ENCODE measurements at regions not wholly inside any gene's neighbourhood (a gene's known extent, or its start where the extent isn't known, plus 50 kb on each side); places are given as distances from the start of the nearest gene placed in this dataset.

DNA sequence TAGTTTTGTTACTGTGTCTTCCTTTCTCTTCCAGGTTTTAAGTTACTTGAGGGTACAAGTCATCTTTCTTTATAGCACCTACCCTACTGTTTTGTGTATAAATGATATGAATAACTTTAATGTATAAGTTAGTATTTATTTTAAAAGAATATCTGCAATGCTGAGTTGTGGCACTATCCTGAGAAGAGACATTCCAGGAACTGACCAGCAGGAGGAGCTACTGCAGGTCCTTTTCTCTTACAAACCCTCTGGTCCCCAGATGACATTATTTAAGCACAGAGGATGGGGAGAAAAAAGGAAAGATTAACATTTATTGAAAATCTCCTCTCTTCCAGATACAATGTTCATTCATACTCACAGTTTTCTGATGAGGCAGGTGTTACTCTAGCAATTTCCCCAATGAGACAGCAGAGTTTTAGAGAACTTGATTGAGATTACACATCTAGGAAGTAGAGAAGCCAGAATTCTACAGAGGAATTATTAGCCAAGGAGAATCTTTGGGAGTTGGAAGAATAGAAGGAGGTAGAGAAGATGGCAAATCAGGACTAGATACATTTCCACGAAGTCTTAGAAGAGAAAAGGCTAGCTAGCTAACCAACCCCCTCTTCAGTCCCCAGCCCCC, 541.2 kb upstream of the API5 start:
- Histone ChIP-seq H3K4me1 (ENCODE audit: insufficient read depth, low read length, poor library complexity, severe bottlenecking) (no peaks in the 10 kb centered on the region), H3K9me3 (ENCODE audit: low read length) (no peaks in the 10 kb centered on the region), H3K79me2 (ENCODE audit: insufficient read depth, low read depth, low read length) (no peaks in the 10 kb centered on the region), H3K9me2 (ENCODE audit: insufficient read depth, low read length) (no peaks in the 10 kb centered on the region), H2AFZ (ENCODE audit: low read length) (no peak overlapping the region), H3K27ac (ENCODE audit: low read depth, low read length, poor library complexity, severe bottlenecking) (no peak overlapping the region), H3K4me3 (ENCODE audit: low read depth, low read length, poor library complexity, severe bottlenecking) (no peak overlapping the region), H3K4me2 (ENCODE audit: low read length) (no peak overlapping the region), H4K20me1 (ENCODE audit: insufficient read depth, low read length) (no peaks in the 10 kb centered on the region), H3K36me3 (ENCODE audit: insufficient read depth, low read length) (no peaks in the 10 kb centered on the region)
- CTCF ChIA-PET (ENCODE audit: unreplicated experiment): no interaction called here
- POLR2A ChIA-PET: no interaction called here
- BruUV-seq (replicated peaks): no TSS peak
- intact Hi-C loops (cut with micrococcal nuclease; ENCODE audit: unreplicated experiment): loop anchor here (2.0 kb wide), 1 partner anchor 512 kb away; no protein-coding TSS in a partner anchor
- peak; percentile 28 for DNase-seq (ENCODE audit: low spot score)
- TF ChIP-seq, protein P1, sequence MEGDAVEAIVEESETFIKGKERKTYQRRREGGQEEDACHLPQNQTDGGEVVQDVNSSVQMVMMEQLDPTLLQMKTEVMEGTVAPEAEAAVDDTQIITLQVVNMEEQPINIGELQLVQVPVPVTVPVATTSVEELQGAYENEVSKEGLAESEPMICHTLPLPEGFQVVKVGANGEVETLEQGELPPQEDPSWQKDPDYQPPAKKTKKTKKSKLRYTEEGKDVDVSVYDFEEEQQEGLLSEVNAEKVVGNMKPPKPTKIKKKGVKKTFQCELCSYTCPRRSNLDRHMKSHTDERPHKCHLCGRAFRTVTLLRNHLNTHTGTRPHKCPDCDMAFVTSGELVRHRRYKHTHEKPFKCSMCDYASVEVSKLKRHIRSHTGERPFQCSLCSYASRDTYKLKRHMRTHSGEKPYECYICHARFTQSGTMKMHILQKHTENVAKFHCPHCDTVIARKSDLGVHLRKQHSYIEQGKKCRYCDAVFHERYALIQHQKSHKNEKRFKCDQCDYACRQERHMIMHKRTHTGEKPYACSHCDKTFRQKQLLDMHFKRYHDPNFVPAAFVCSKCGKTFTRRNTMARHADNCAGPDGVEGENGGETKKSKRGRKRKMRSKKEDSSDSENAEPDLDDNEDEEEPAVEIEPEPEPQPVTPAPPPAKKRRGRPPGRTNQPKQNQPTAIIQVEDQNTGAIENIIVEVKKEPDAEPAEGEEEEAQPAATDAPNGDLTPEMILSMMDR (conservative IDR thresholded peaks at IDR 0.05; ENCODE audit: low read length): peak; percentile 85
- TF ChIP-seq EZH2phosphoT487 (IDR thresholded peaks at IDR 0.05; ENCODE audit: borderline replicate concordance, low read depth, low read length): no peak

GRCh38 chr11:42772886-42773285, 538.9 kb upstream of the API5 start:
- Histone ChIP-seq H4K20me1 (ENCODE audit: insufficient read depth, low read length) (no peaks in the 10 kb centered on the region), H3K9me2 (ENCODE audit: insufficient read depth, low read length) (no peaks in the 10 kb centered on the region), H2AFZ (ENCODE audit: low read length) (no peak overlapping the region), H3K4me1 (ENCODE audit: insufficient read depth, low read length, poor library complexity, severe bottlenecking) (no peaks in the 10 kb centered on the region), H3K79me2 (ENCODE audit: insufficient read depth, low read depth, low read length) (no peaks in the 10 kb centered on the region), H3K4me3 (ENCODE audit: low read depth, low read length, poor library complexity, severe bottlenecking) (no peak overlapping the region), H3K36me3 (ENCODE audit: insufficient read depth, low read length) (no peaks in the 10 kb centered on the region), H3K27ac (ENCODE audit: low read depth, low read length, poor library complexity, severe bottlenecking) (no peak overlapping the region), H3K4me2 (ENCODE audit: low read length) (no peak overlapping the region), H3K9me3 (ENCODE audit: low read length) (no peaks in the 10 kb centered on the region)
- ChIA-PET CTCF (ENCODE audit: unreplicated experiment) (no interaction called here), POLR2A (interaction anchor here (0.5 to 0.7 kb wide), 2 partner anchors 15 to 505 kb away, joined by 3 read pairs; no protein-coding TSS in a partner anchor)
- TF ChIP-seq, protein P1 (conservative IDR thresholded peaks at IDR 0.05; ENCODE audit: low read length): no peak
- TF ChIP-seq EZH2phosphoT487 (IDR thresholded peaks at IDR 0.05; ENCODE audit: borderline replicate concordance, low read depth, low read length): no peak
- DNase-seq (ENCODE audit: low spot score): no peak
- no TSS peak for BruUV-seq (replicated peaks)
- intact Hi-C loops (cut with micrococcal nuclease; ENCODE audit: unreplicated experiment): no loop called here

DNA sequence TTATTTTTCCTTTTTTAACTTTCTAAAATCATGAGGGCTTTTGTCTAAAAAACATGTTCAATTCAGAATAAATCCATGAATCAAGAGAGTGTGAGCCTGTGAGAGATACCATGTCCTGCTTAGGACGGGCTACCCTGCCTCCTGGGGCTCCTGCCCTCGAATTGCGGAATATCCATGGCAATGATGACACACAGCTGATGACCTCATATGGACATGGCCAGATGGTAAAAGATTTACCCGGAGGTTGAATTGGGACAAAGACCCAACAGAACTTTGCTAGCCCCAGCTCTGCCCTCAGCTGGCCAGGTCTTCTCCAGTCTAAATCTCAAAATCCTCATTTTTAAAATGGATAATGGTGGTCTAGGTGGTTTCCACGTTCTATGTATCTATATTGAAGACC, 538.1 kb upstream of the API5 start:
- no peak overlapping the region for H2AFZ ChIP-seq (ENCODE audit: low read length)
- H4K20me1 ChIP-seq (ENCODE audit: insufficient read depth, low read length): no peaks in the 10 kb centered on the region
- no peak overlapping the region for H3K4me3 ChIP-seq (ENCODE audit: low read depth, low read length, poor library complexity, severe bottlenecking)
- no peak overlapping the region for H3K4me2 ChIP-seq (ENCODE audit: low read length)
- no peaks in the 10 kb centered on the region for H3K9me2 ChIP-seq (ENCODE audit: insufficient read depth, low read length)
- no TSS peak for BruUV-seq (replicated peaks)
- ChIA-PET POLR2A (no interaction called here), CTCF (ENCODE audit: unreplicated experiment) (no interaction called here)
- H3K79me2 ChIP-seq (ENCODE audit: insufficient read depth, low read depth, low read length): no peaks in the 10 kb centered on the region
- H3K27ac ChIP-seq (ENCODE audit: low read depth, low read length, poor library complexity, severe bottlenecking): no peak overlapping the region
- TF ChIP-seq EZH2phosphoT487 (IDR thresholded peaks at IDR 0.05; ENCODE audit: borderline replicate concordance, low read depth, low read length): no peak
- TF ChIP-seq, protein P1 (conservative IDR thresholded peaks at IDR 0.05; ENCODE audit: low read length): no peak
- no peak for DNase-seq (ENCODE audit: low spot score)
- H3K9me3 ChIP-seq (ENCODE audit: low read length): no peaks in the 10 kb centered on the region
- H3K36me3 ChIP-seq (ENCODE audit: insufficient read depth, low read length): no peaks in the 10 kb centered on the region
- intact Hi-C loops (cut with micrococcal nuclease; ENCODE audit: unreplicated experiment): no loop called here
- H3K4me1 ChIP-seq (ENCODE audit: insufficient read depth, low read length, poor library complexity, severe bottlenecking): no peaks in the 10 kb centered on the region

Data from OCI-LY7 (cell line).